Heart left ventricle (tissue), 16 donors: ENCODE measurements at regions not wholly inside any gene's neighbourhood (a gene's known extent, or its start where the extent isn't known, plus 50 kb on each side); places are given as distances from the start of the nearest gene placed in this dataset.

Experiments
- ATAC-seq, 4 donors: fragments of 200-7000 bp; cut with Tn5 transposase; one replicate each; pipeline ENCODE4 v1.9.1; 2020 to 2022; ENCODE audit warnings: moderate library complexity in 4 of 4, mild to moderate bottlenecking in 3 of 4, moderate number of reproducible peaks in 1 of 4
- DNase-seq, 5 donors: peaks; one replicate each; pipeline ENCODE4 v3.0.0-alpha.2; 2020
- H3K27ac ChIP-seq, 12 donors: fragments of 200-600 bp; sonication (generic) in 4 of 12; one replicate each; pipeline versions ENCODE4 v1.5.0 to v1.8.0; 2016 to 2022; ENCODE audit warnings: mild to moderate bottlenecking in 2 of 12
- H3K27me3 ChIP-seq, 9 donors: fragments of 200-600 bp; sonication (generic) in 2 of 9; one replicate each; pipeline versions ENCODE4 v1.5.1 to v1.8.0; 2016 to 2022; ENCODE audit warnings: mild to moderate bottlenecking in 3 of 9
- H3K36me3 ChIP-seq, 9 donors: fragments of 200-600 bp; sonication (generic) in 2 of 9; one replicate each; pipeline versions ENCODE4 v1.5.0 to v1.8.0; 2018 to 2022; ENCODE audit warnings: mild to moderate bottlenecking in 2 of 9
- H3K4me1 ChIP-seq, 12 donors: fragments of 200-600 bp; sonication (generic) in 4 of 12; one replicate each; pipeline versions ENCODE4 v1.5.0 to v1.8.0; 2016 to 2022; ENCODE audit warnings: mild to moderate bottlenecking in 3 of 12
- H3K4me3 ChIP-seq, 12 donors: fragments of 200-600 bp; sonication (generic) in 4 of 12; one replicate each; pipeline versions ENCODE4 v1.5.0 to v1.8.0; 2017 to 2022; ENCODE audit warnings: mild to moderate bottlenecking in 9 of 12, moderate library complexity in 4 of 12
- H3K9me3 ChIP-seq, 12 donors: fragments of 200-600 bp; sonication (generic) in 4 of 12; one replicate each; pipeline versions ENCODE4 v1.5.0 to v1.8.0; 2016 to 2022; ENCODE audit warnings: mild to moderate bottlenecking in 1 of 12
- POLR2A ChIP-seq, 2 donors: fragments of 450-650 bp; IDR thresholded peaks; one replicate each; pipeline ENCODE4 v1.6.1; 2017; ENCODE audit warnings: antibody characterized with exemption in 2 of 2, mild to moderate bottlenecking in 2 of 2, moderate library complexity in 2 of 2
- WGBS, 4 donors: extraction: QIAGEN DNeasy Blood & Tissue Kit in 2 of 4; methylation state at CpG; one replicate each; pipeline versions ENCODE4 v1.1.5 to v1.1.7; 2013 to 2018; 5-methylcytosine and 5-hydroxymethylcytosine counted together
- intact Hi-C, 10 donors: fragments of 100-400 bp; cut with DNase I; formaldehyde crosslinking; loops; one replicate each; pipeline versions ENCODE4 v1.11.1 to v1.14.2; 2022
- TF ChIP-seq, protein P1 (sequence below), 12 donors: fragments of 200-600 bp; sonication (generic) in 4 of 12; IDR thresholded peaks; one replicate each; pipeline versions ENCODE4 v1.5.0 to v1.8.0; 2018 to 2022; ENCODE audit warnings: antibody characterized with exemption in 12 of 12, mild to moderate bottlenecking in 5 of 12
- donor health status: ischemic (EF 13 %, LVEDD 7.1; RV severe dilation, severe dysfunction).
- donor health status: healthy with polysubstance abuse.
- donor health status: DM: no; HTN: yes; CAD: no.
- donor health status: DM: no; HTN: no; CAD: no.
- donor health status: ischemic (EF 25% LVEDD 6.9; RV normal size, moderate dysfunction).
- donor health status: ischemic (EF 25% LVEDD 5.7; RV mildly dilated, moderate dysfunction).
- donor health status: healthy.
- donor health status: DM: yes; HTN: yes; CAD: no.
- donor health status: ischemic (EF 35%, LVEDD 5.7; RV mildly dilated, moderate dysfunction).
- donor health status: nonischemic (EF 11% LVEDD 7.7; RV severe dilation, severe dysfunction).
- donor health status: DM: yes; HTN: yes; CAD: no.
- donor health status: PGD.
- donor health status: ischemic (EF 29% LVEDD 5.4; RV normal size, mild dysfunction).
- donor health status: nonischemic (EF 23%, LVEDD 6.1; RV moderate dilation, normal function).

GRCh38 chr2:17258861-17259260 lies 259.4 kb downstream of the RAD51AP2 start:
- TF ChIP-seq, protein P1, sequence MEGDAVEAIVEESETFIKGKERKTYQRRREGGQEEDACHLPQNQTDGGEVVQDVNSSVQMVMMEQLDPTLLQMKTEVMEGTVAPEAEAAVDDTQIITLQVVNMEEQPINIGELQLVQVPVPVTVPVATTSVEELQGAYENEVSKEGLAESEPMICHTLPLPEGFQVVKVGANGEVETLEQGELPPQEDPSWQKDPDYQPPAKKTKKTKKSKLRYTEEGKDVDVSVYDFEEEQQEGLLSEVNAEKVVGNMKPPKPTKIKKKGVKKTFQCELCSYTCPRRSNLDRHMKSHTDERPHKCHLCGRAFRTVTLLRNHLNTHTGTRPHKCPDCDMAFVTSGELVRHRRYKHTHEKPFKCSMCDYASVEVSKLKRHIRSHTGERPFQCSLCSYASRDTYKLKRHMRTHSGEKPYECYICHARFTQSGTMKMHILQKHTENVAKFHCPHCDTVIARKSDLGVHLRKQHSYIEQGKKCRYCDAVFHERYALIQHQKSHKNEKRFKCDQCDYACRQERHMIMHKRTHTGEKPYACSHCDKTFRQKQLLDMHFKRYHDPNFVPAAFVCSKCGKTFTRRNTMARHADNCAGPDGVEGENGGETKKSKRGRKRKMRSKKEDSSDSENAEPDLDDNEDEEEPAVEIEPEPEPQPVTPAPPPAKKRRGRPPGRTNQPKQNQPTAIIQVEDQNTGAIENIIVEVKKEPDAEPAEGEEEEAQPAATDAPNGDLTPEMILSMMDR (IDR thresholded peaks at IDR 0.05), result no peak
- TF ChIP-seq POLR2A (IDR thresholded peaks at IDR 0.05), result no peak
- Histone ChIP-seq H3K27ac (no peak overlapping the region), H3K4me1 (no peaks in the 10 kb centered on the region), H3K27me3 (peaks cover 0 to 8% (median 0%) of the 10 kb centered on the region in 9 donors), H3K4me3 (no peak overlapping the region), H3K36me3 (no peaks in the 10 kb centered on the region), H3K9me3 (no peaks in the 10 kb centered on the region)
- ATAC-seq (no peak), DNase-seq (no peak)
- intact Hi-C loops, result no loop called here
- 37 to 60% (median 56%) methylated on average over 2 of the region's 2 CpGs for WGBS, 4 donors

GRCh38 chr2:17257189-17257909 lies 260.9 kb downstream of the RAD51AP2 start:
- Histone ChIP-seq H3K4me3 (no peak overlapping the region), H3K27ac (no peak overlapping the region), H3K36me3 (no peaks in the 10 kb centered on the region), H3K27me3 (no peaks in the 10 kb centered on the region), H3K9me3 (peaks cover 0 to 2% (median 0%) of the 10 kb centered on the region in 12 donors), H3K4me1 (no peaks in the 10 kb centered on the region)
- DNase-seq (no peak), ATAC-seq (no peak)
- TF ChIP-seq POLR2A (IDR thresholded peaks at IDR 0.05), result no peak
- TF ChIP-seq, protein P1 (IDR thresholded peaks at IDR 0.05), result no peak
- WGBS, 4 donors, result 55 to 68% (median 65%) methylated on average over 4 of the region's 4 CpGs
- intact Hi-C loops, result no loop called here

DNA sequence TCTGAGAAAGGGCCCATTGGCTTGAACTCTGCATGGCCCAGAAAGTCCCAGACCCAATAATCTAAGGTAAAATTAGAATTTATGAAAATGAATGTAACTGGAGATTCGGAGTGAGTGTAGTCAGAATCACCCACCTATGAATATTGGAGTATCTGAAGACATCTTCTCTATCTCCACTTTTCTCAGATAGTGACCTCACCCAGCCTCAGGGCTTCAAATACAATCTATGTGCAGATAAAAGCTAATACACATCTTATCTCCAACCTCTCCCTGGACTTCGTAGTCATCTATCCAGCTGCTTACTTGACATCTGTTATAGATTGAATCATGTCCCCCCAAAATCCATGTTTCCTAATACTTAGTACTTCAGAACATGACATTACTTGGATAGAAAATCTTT lies 263.2 kb downstream of the RAD51AP2 start:
- Histone ChIP-seq H3K4me3 (no peak overlapping the region), H3K9me3 (peaks cover 0 to 2% (median 0%) of the 10 kb centered on the region in 12 donors), H3K36me3 (no peaks in the 10 kb centered on the region), H3K27me3 (no peaks in the 10 kb centered on the region), H3K4me1 (no peaks in the 10 kb centered on the region), H3K27ac (no peak overlapping the region)
- intact Hi-C loops, result no loop called here
- ATAC-seq (no peak), DNase-seq (no peak)
- TF ChIP-seq, protein P1 (IDR thresholded peaks at IDR 0.05), result no peak
- TF ChIP-seq POLR2A (IDR thresholded peaks at IDR 0.05), result no peak
- 65 to 73% (median 73%) methylated on average over 2 of the region's 2 CpGs for WGBS, 4 donors

DNA sequence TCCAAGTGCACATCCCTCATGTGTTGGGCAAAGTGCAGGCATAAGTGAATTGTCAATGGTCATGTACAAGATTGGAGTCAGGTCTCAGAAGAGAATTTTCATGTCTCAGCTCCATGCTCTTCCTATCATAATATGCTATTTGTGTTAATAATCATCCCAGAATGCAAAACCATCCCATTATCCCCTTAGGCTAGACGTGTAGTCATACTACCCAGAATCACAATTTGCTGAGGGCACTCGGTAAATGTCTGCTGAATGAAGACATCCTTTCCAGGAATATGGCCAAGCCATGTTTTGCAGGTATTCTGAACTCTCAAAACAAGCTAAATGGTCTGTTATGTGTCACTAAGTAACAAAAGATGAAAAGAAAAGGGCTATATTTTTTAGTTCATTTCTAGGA lies 263.8 kb downstream of the RAD51AP2 start:
- 82 to 91% (median 85%) methylated on average over 2 of the region's 2 CpGs for WGBS, 4 donors
- Histone ChIP-seq H3K4me1 (no peaks in the 10 kb centered on the region), H3K36me3 (no peaks in the 10 kb centered on the region), H3K27me3 (no peaks in the 10 kb centered on the region), H3K4me3 (no peak overlapping the region), H3K9me3 (peaks cover 0 to 2% (median 0%) of the 10 kb centered on the region in 12 donors), H3K27ac (no peak overlapping the region)
- DNase-seq, result no peak
- intact Hi-C loops, result no loop called here
- TF ChIP-seq, protein P1 (IDR thresholded peaks at IDR 0.05), result no peak
- no peak for TF ChIP-seq POLR2A (IDR thresholded peaks at IDR 0.05)
- no peak for ATAC-seq
